ENCODE measurements at regions not wholly inside any gene's neighbourhood (a gene's known extent, or its start where the extent isn't known, plus 50 kb on each side); places are given as distances from the start of the nearest gene placed in this dataset.

- H3K9ac ChIP-seq (ENCODE audit: low read depth, low read length): no peak overlapping the region
- no peak overlapping the region for H3K14ac ChIP-seq (replicated peaks; ENCODE audit: low read depth, low read length)
- dilution Hi-C loops (cut with HindIII; ENCODE audit: low sequenced_read_pairs, unreplicated experiment): no loop called here
- H3K36me3 ChIP-seq (ENCODE audit: control insufficient read depth, insufficient read depth, low read length): no peaks in the 10 kb centered on the region
- no peak overlapping the region for H2BK20ac ChIP-seq (ENCODE audit: low read depth, low read length)
- no peak overlapping the region for H2AK5ac ChIP-seq (ENCODE audit: low read depth, low read length)
- WGBS, 2 experiments (ENCODE audit: extremely low coverage in 2 of 2, insufficient read length in 1 of 2): 67% methylated on average over 6 of the region's 31 CpGs; no CpG with 5 or more reads in 1 of the 2 experiments
- no peak overlapping the region for H3K4me2 ChIP-seq (ENCODE audit: low read depth, low read length)
- no peaks in the 10 kb centered on the region for H4K20me1 ChIP-seq (ENCODE audit: insufficient read depth, low read length)
- no peak overlapping the region for H2BK120ac ChIP-seq (ENCODE audit: low read depth, low read length)
- H3K27me3 ChIP-seq (ENCODE audit: control insufficient read depth, insufficient read depth, low read length): no peaks in the 10 kb centered on the region
- ATAC-seq (ENCODE audit: low read depth) (no peak), DNase-seq (no peak)
- H2AFZ ChIP-seq (replicated peaks; ENCODE audit: low read length, poor library complexity): no peak overlapping the region
- H2BK5ac ChIP-seq (ENCODE audit: low read depth, low read length, poor library complexity, severe bottlenecking): no peak overlapping the region
- H3K27ac ChIP-seq (ENCODE audit: insufficient read depth, low read length): no peak overlapping the region
- H3K23ac ChIP-seq (ENCODE audit: low read depth, low read length): no peak overlapping the region
- ChIA-PET POLR2A (ENCODE audit: unreplicated experiment) (no interaction called here), CTCF (no interaction called here)
- H3K4me1 ChIP-seq (ENCODE audit: control insufficient read depth, insufficient read depth, low read length): no peaks in the 10 kb centered on the region
- H4K8ac ChIP-seq (ENCODE audit: low read depth in 2 of 2, low read length in 2 of 2): no peak overlapping the region
- intact Hi-C loops (cut with micrococcal nuclease): no loop called here
- no peak overlapping the region for H3K18ac ChIP-seq (ENCODE audit: low read depth, low read length)
- no peaks in the 10 kb centered on the region for H3K9me1 ChIP-seq (ENCODE audit: insufficient read depth, low read length)
- H4K91ac ChIP-seq (ENCODE audit: insufficient read depth, low read depth, low read length): no peak overlapping the region
- no peaks in the 10 kb centered on the region for H3K79me1 ChIP-seq (ENCODE audit: low read depth in 1 of 2, low read length in 2 of 2)
- no peak overlapping the region for H3K4me3 ChIP-seq (ENCODE audit: insufficient read depth, low read depth, low read length)
- BruUV-seq (replicated peaks): no TSS peak
- H3K9me3 ChIP-seq (ENCODE audit: control insufficient read depth, insufficient read depth, low read length): peaks cover 51% of the 10 kb centered on the region
- H2AK9ac ChIP-seq (replicated peaks; ENCODE audit: low read depth, low read length, poor library complexity): no peak overlapping the region
- H3K4ac ChIP-seq (ENCODE audit: low read depth, low read length): no peak overlapping the region
- in situ Hi-C loops (cut with MboI; ENCODE audit: low sequenced_read_pairs): no loop called here
- TF ChIP-seq MAFK (IDR thresholded peaks at IDR 0.05; ENCODE audit: low read depth, low read length): no peak
- H2BK15ac ChIP-seq (ENCODE audit: low read depth, low read length): no peak overlapping the region
- H4K5ac ChIP-seq (ENCODE audit: low read depth, low read length): no peak overlapping the region
- no peak overlapping the region for H3K56ac ChIP-seq (ENCODE audit: extremely low read depth, insufficient read depth, low read length)
These were observed 519.4 kb downstream of the GLRX3 start for GRCh38 chr10:130655313-130656186.
